ENCODE measurements at regions not wholly inside any gene's neighbourhood (a gene's known extent, or its start where the extent isn't known, plus 50 kb on each side); places are given as distances from the start of the nearest gene placed in this dataset.
A peak's percentile ranks its signal among the peaks of the same experiment; 100 is the strongest.

DNA sequence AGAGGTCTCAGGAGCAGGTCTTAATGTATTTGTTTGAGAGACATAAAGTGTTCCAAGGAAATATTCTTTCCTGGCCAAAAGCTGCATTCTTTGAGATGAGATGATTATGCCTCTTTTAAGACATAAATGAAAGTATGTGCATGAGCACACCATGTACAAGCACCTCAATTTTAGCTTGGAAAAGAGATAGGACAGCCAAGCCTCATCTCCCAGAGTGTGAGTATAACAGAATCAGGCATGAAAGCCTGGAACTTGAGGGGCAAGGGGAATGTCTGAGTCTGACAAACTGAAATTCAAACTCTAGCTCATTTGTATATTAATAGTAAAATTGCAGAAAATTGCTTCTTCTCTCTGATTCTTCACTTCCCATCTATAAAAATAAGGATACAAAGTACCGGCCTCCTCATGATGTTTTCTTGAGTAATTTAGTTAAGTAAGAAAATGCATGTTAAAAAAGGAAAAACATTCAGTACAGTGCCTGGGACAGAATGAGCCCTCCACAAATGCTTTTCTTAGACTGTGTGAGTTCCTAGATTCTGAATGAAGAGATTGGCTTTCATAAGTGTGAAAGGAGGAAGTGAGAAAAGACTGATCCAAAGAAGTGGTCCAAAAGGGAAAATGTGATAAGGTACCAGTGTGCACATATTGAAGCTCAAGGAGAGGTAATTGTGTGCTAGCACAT is 1260.9 kb upstream of the SORCS1 start:
- DNase-seq (ENCODE audit: low read depth, low spot score) = no peak
- CTCF ChIA-PET = interaction anchor here (0.8 kb wide), 1 partner anchor 13 kb away, joined by 3 read pairs; no protein-coding TSS in a partner anchor
- TF ChIP-seq, protein P1, sequence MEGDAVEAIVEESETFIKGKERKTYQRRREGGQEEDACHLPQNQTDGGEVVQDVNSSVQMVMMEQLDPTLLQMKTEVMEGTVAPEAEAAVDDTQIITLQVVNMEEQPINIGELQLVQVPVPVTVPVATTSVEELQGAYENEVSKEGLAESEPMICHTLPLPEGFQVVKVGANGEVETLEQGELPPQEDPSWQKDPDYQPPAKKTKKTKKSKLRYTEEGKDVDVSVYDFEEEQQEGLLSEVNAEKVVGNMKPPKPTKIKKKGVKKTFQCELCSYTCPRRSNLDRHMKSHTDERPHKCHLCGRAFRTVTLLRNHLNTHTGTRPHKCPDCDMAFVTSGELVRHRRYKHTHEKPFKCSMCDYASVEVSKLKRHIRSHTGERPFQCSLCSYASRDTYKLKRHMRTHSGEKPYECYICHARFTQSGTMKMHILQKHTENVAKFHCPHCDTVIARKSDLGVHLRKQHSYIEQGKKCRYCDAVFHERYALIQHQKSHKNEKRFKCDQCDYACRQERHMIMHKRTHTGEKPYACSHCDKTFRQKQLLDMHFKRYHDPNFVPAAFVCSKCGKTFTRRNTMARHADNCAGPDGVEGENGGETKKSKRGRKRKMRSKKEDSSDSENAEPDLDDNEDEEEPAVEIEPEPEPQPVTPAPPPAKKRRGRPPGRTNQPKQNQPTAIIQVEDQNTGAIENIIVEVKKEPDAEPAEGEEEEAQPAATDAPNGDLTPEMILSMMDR (IDR thresholded peaks at IDR 0.05; ENCODE audit: insufficient read depth, low read length, missing control alignments) = no peak
- POLR2A ChIA-PET = no interaction called here
- H3K4me3 ChIP-seq (ENCODE audit: low read depth, low read length) = no peak overlapping the region

DNA sequence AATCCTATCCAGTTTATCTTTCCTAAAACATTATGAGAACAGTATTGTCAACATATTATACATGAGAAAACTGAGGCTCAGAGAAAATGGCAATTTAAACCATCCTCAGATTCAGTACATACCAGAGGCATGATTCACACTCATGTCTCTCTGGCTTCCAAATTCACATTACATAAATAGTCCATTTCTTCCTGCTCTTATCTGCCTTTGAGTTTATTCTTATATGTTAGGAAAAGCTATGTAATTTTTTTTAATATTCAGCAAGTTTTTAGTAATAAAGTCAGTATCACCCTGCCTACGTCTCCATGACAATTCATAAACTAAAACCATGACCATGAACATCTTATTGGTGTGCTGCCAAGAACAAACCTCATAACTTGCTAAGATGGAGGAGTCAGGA is 1260.2 kb upstream of the SORCS1 start:
- TF ChIP-seq, protein P1 (IDR thresholded peaks at IDR 0.05; ENCODE audit: insufficient read depth, low read length, missing control alignments) = no peak
- H3K4me3 ChIP-seq (ENCODE audit: low read depth, low read length) = no peak overlapping the region
- DNase-seq (ENCODE audit: low read depth, low spot score) = peak; percentile 34
- ChIA-PET POLR2A (no interaction called here), CTCF (interaction anchor here (0.8 kb wide), 1 partner anchor 14 kb away, joined by 3 read pairs; no protein-coding TSS in a partner anchor)

DNA sequence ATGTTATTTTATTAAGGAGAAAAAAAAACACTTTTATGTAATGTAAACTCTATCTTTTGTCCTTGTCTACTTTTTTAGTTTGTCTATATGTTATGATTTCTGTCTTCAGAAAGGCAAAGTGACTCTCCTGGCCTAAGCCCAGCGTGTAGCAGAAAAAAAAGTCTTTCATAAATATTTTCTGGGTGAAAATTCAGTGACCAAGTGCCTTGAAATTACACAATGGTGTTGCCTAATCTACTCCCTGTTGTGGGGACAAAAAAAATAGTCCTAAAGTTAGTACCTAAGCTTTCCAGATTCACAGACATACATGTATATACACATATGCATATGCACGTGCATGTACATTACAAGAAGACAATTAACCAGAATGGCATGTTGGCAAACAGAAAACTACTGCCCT is 1257.8 kb upstream of the SORCS1 start:
- no peak for DNase-seq (ENCODE audit: low read depth, low spot score)
- ChIA-PET CTCF (interaction anchor here (1.3 kb wide), 1 partner anchor 9 kb away, joined by 3 read pairs; no protein-coding TSS in a partner anchor), POLR2A (no interaction called here)
- no peak overlapping the region for H3K4me3 ChIP-seq (ENCODE audit: low read depth, low read length)
- TF ChIP-seq, protein P1 (IDR thresholded peaks at IDR 0.05; ENCODE audit: insufficient read depth, low read length, missing control alignments) = no peak

DNA sequence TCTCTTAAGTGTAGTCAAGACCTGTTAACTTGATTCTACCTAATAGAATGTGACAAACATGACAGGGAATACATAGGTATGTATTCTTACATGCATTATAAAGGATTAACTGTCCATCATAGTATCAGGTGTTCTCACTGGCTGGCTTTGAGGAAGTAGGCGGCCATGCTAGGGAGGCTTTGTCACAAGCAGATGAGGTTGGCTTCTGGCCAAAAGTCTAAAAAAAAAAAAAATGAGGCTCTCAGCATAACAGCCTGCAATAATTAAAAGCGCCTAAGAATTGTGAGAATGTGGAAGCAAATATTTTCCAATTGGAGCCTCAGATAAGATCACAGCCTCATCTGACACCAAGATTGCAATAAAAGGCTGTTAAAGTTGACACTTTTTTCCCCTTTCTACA is 1256.8 kb upstream of the SORCS1 start:
- DNase-seq (ENCODE audit: low read depth, low spot score) = no peak
- TF ChIP-seq, protein P1 (IDR thresholded peaks at IDR 0.05; ENCODE audit: insufficient read depth, low read length, missing control alignments) = no peak

DNA sequence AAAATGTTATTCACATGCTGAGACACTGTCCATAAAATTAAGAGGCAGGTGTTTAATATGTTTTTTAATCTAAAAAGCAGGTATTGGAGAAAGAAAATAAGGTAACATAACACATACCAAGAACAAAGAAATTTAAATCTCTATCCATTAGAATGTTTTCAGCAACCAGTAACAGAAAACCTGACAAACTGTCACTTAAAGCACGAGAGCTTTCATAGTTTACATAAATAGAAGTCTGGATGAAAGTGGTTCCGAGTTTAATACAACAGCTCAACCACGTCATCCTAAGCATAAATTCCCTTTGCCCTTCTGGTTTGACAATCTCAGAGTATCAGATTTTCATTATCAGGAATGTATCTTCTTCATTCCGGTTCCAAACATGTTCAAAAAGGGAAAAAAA is 1249.4 kb upstream of the SORCS1 start:
- TF ChIP-seq, protein P1 (IDR thresholded peaks at IDR 0.05; ENCODE audit: insufficient read depth, low read length, missing control alignments) = no peak
- ChIA-PET CTCF (interaction anchor here (1.0 kb wide), 1 partner anchor 13 kb away, joined by 4 read pairs; no protein-coding TSS in a partner anchor), POLR2A (no interaction called here)
- no peak for DNase-seq (ENCODE audit: low read depth, low spot score)
- no peak overlapping the region for H3K4me3 ChIP-seq (ENCODE audit: low read depth, low read length)

More for the DNA sequence above, 1256.8 kb upstream of the SORCS1 start:
- no peak overlapping the region for H3K4me3 ChIP-seq (ENCODE audit: low read depth, low read length)
- ChIA-PET POLR2A (no interaction called here), CTCF (no interaction called here)

DNA sequence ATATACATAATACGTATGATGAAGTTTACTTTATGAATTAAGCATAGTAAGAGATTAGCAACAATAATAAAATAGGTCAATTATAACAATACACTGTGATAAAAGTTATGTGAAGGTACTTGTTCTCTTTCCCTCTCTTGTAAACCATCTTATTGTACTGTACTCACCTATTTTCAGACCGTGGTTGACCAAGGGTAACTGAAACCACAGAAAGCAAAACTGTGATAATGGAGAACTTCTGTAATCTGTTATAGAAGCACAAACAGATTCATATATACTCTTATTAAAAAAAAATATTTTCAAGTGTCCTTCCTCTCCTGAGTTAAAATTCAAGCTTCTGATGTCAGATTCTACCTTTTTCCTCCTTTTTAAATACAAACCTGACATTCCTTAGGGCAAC is 1247.8 kb upstream of the SORCS1 start:
- CTCF ChIA-PET = no interaction called here
- POLR2A ChIA-PET = no interaction called here

More for the DNA sequence above, 1247.8 kb upstream of the SORCS1 start:
- TF ChIP-seq, protein P1 (IDR thresholded peaks at IDR 0.05; ENCODE audit: insufficient read depth, low read length, missing control alignments) = no peak
- no peak for DNase-seq (ENCODE audit: low read depth, low spot score)
- H3K4me3 ChIP-seq (ENCODE audit: low read depth, low read length) = no peak overlapping the region

Measured in AG04449 (cell line).